Osteocyte (in vitro differentiated cells): ENCODE measurements at regions not wholly inside any gene's neighbourhood (a gene's known extent, or its start where the extent isn't known, plus 50 kb on each side); places are given as distances from the start of the nearest gene placed in this dataset.

ENCODE experiments used
- DNase-seq: peaks from one replicate; pipeline ENCODE4 v3.0.0; 2021; ENCODE audit warnings: mixed read lengths; ENCODE audit not compliant: unreplicated experiment; ENCODE audit errors: extremely low spot score
- H3K27ac Mint-ChIP-seq: one replicate; pipeline ENCODE4 v1.8.0; 2021; ENCODE audit warnings: mild to moderate bottlenecking, mixed read lengths; ENCODE audit not compliant: unreplicated experiment
- H3K27me3 Mint-ChIP-seq: one replicate; pipeline ENCODE4 v1.8.0; 2021; ENCODE audit warnings: mixed read lengths; ENCODE audit not compliant: unreplicated experiment
- H3K36me3 Mint-ChIP-seq: one replicate; pipeline ENCODE4 v1.8.0; 2021; ENCODE audit warnings: mixed read lengths; ENCODE audit not compliant: unreplicated experiment
- H3K4me1 Mint-ChIP-seq: one replicate; pipeline ENCODE4 v1.8.0; 2021; ENCODE audit warnings: mixed read lengths; ENCODE audit not compliant: unreplicated experiment
- H3K4me3 Mint-ChIP-seq: one replicate; pipeline ENCODE4 v1.8.0; 2021; ENCODE audit warnings: mild to moderate bottlenecking, moderate library complexity, mixed read lengths; ENCODE audit not compliant: unreplicated experiment
- H3K9me3 Mint-ChIP-seq: one replicate; pipeline ENCODE4 v1.8.0; 2021; ENCODE audit warnings: mixed read lengths; ENCODE audit not compliant: unreplicated experiment
- TF ChIP-seq, protein P1 (sequence below): fragments of 200-600 bp; sonication (generic); IDR thresholded peaks from 2 replicates; pipeline ENCODE4 v1.5.0; 2021; ENCODE audit warnings: antibody characterized with exemption, mild to moderate bottlenecking, moderate library complexity

GRCh38 chr18:35770376-35771014 lies 189.0 kb downstream of the GALNT1 start:
- Mint-ChIP-seq H3K27ac (no peak overlapping the region), H3K4me1 (no peaks in the 10 kb centered on the region), H3K36me3 (no peaks in the 10 kb centered on the region), H3K9me3 (no peaks in the 10 kb centered on the region), H3K4me3 (no peak overlapping the region), H3K27me3 (peaks cover 30% of the 10 kb centered on the region)
- no peak for DNase-seq
- TF ChIP-seq, protein P1, sequence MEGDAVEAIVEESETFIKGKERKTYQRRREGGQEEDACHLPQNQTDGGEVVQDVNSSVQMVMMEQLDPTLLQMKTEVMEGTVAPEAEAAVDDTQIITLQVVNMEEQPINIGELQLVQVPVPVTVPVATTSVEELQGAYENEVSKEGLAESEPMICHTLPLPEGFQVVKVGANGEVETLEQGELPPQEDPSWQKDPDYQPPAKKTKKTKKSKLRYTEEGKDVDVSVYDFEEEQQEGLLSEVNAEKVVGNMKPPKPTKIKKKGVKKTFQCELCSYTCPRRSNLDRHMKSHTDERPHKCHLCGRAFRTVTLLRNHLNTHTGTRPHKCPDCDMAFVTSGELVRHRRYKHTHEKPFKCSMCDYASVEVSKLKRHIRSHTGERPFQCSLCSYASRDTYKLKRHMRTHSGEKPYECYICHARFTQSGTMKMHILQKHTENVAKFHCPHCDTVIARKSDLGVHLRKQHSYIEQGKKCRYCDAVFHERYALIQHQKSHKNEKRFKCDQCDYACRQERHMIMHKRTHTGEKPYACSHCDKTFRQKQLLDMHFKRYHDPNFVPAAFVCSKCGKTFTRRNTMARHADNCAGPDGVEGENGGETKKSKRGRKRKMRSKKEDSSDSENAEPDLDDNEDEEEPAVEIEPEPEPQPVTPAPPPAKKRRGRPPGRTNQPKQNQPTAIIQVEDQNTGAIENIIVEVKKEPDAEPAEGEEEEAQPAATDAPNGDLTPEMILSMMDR, result no peak

DNA sequence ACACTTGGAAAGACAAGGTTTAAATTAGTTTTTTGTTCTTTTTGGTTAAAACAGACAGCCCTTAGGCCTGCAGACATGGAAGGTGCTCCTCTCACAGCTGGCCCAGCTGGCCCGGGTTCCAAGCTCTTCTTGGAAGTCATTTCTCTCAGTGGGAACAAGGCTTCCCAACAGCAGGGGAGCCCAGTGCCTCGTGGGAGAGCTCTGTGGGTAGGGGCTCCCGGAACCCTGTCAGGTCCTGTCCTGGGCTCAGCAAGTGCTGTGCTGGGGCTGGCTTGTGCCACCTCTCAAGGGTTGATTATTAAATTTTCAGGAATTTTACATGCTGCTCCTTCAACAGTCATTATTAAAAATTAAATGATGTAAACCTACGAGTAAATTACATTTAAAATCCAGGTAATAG lies 189.6 kb downstream of the GALNT1 start:
- peaks cover 30% of the 10 kb centered on the region for H3K27me3 Mint-ChIP-seq
- DNase-seq, result no peak
- no peaks in the 10 kb centered on the region for H3K9me3 Mint-ChIP-seq
- H3K4me3 Mint-ChIP-seq, result no peak overlapping the region
- H3K4me1 Mint-ChIP-seq, result no peaks in the 10 kb centered on the region
- H3K27ac Mint-ChIP-seq, result no peak overlapping the region
- TF ChIP-seq, protein P1, result no peak
- H3K36me3 Mint-ChIP-seq, result no peaks in the 10 kb centered on the region

GRCh38 chr18:35775887-35776286 lies 194.3 kb downstream of the GALNT1 start:
- no peaks in the 10 kb centered on the region for H3K9me3 Mint-ChIP-seq
- H3K27me3 Mint-ChIP-seq, result peaks cover 25% of the 10 kb centered on the region
- H3K4me1 Mint-ChIP-seq, result no peaks in the 10 kb centered on the region
- H3K36me3 Mint-ChIP-seq, result no peaks in the 10 kb centered on the region
- TF ChIP-seq, protein P1, result no peak
- no peak for DNase-seq
- no peak overlapping the region for H3K4me3 Mint-ChIP-seq
- H3K27ac Mint-ChIP-seq, result no peak overlapping the region

DNA sequence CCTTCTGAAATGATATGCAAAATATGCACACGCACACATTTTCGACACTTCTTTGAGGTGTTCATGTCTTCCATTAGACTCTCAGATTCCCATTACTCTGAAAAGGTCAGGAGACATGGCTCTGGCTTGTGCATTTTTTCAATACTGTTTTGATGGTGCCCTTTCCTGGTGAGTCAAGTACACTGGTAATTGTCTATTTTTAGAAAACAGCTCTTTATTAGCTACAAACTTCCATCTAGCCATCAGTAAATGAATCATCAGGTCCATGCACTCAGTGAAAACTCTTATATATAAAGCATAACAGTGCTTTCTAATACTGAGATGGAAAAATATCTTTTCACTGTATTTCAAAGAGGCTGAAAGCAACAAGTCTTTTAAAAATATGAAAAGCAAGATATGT lies 194.9 kb downstream of the GALNT1 start:
- DNase-seq, result no peak
- no peak overlapping the region for H3K27ac Mint-ChIP-seq
- no peaks in the 10 kb centered on the region for H3K36me3 Mint-ChIP-seq
- H3K4me1 Mint-ChIP-seq, result no peaks in the 10 kb centered on the region
- no peak overlapping the region for H3K4me3 Mint-ChIP-seq
- TF ChIP-seq, protein P1, result no peak
- no peaks in the 10 kb centered on the region for H3K9me3 Mint-ChIP-seq
- H3K27me3 Mint-ChIP-seq, result peaks cover 31% of the 10 kb centered on the region

GRCh38 chr18:35777039-35777438 lies 195.4 kb upstream of the RMP24 start:
- H3K36me3 Mint-ChIP-seq, result no peaks in the 10 kb centered on the region
- DNase-seq, result no peak
- H3K27ac Mint-ChIP-seq, result no peak overlapping the region
- peaks cover 32% of the 10 kb centered on the region for H3K27me3 Mint-ChIP-seq
- H3K4me1 Mint-ChIP-seq, result no peaks in the 10 kb centered on the region
- H3K4me3 Mint-ChIP-seq, result no peak overlapping the region
- H3K9me3 Mint-ChIP-seq, result no peaks in the 10 kb centered on the region
- TF ChIP-seq, protein P1, result no peak
